ENCODE measurements at regions not wholly inside any gene's neighbourhood (a gene's known extent, or its start where the extent isn't known, plus 50 kb on each side); places are given as distances from the start of the nearest gene placed in this dataset.

GRCh38 chr9:95724253-95724991 lies 151.1 kb upstream of the ERCC6L2 start:
- TF ChIP-seq CTCF (IDR thresholded peaks at IDR 0.05; ENCODE audit: extremely low read depth, missing control alignments), result no peak
- DNase-seq (ENCODE audit: low spot score), result peak; percentile 74

GRCh38 chr9:95722141-95722540 lies 153.3 kb upstream of the ERCC6L2 start:
- DNase-seq (ENCODE audit: low spot score), result no peak

GRCh38 chr9:95721061-95721531 lies 154.4 kb upstream of the ERCC6L2 start:
- TF ChIP-seq CTCF (IDR thresholded peaks at IDR 0.05; ENCODE audit: extremely low read depth, missing control alignments), result no peak
- no peak for DNase-seq (ENCODE audit: low spot score)

More at GRCh38 chr9:95722141-95722540, 153.3 kb upstream of the ERCC6L2 start:
- no peak for TF ChIP-seq CTCF (IDR thresholded peaks at IDR 0.05; ENCODE audit: extremely low read depth, missing control alignments)

GRCh38 chr9:95720496-95720895 lies 155.0 kb upstream of the ERCC6L2 start:
- no peak for TF ChIP-seq CTCF (IDR thresholded peaks at IDR 0.05; ENCODE audit: extremely low read depth, missing control alignments)
- no peak for DNase-seq (ENCODE audit: low spot score)

- no peak for TF ChIP-seq CTCF (IDR thresholded peaks at IDR 0.05; ENCODE audit: extremely low read depth, missing control alignments)
- DNase-seq (ENCODE audit: low spot score), result no peak
These were observed 156.1 kb upstream of the ERCC6L2 start for GRCh38 chr9:95719354-95719753.

GRCh38 chr9:95718263-95718662 lies 157.2 kb upstream of the ERCC6L2 start:
- DNase-seq (ENCODE audit: low spot score), result no peak
- no peak for TF ChIP-seq CTCF (IDR thresholded peaks at IDR 0.05; ENCODE audit: extremely low read depth, missing control alignments)

GRCh38 chr9:95715868-95716435 lies 159.5 kb upstream of the ERCC6L2 start:
- no peak for TF ChIP-seq CTCF (IDR thresholded peaks at IDR 0.05; ENCODE audit: extremely low read depth, missing control alignments)
- DNase-seq (ENCODE audit: low spot score), result no peak

Data from GM20000 (cell line).